ENCODE measurements at regions not wholly inside any gene's neighbourhood (a gene's known extent, or its start where the extent isn't known, plus 50 kb on each side); places are given as distances from the start of the nearest gene placed in this dataset.
"Not testable (repeated sequence)": the region's sequence is repeated elsewhere in the genome, so short reads cannot be mapped to it uniquely, and the experiment has no call there.

- 89 to 96% (median 93%) methylated on average over 5 of the region's 5 CpGs for WGBS, 5 donors
- H3K4me3 ChIP-seq: no peak overlapping the region
- peaks cover 0 to 7% (median 0%) of the 10 kb centered on the region in 4 donors for H3K4me1 ChIP-seq
- no peak overlapping the region for H3K27ac ChIP-seq
- DNase-seq: no peak
- H3K36me3 ChIP-seq: no peaks in the 10 kb centered on the region
- intact Hi-C loops (cut with DNase I; ENCODE audit: low total_unique reads): no loop called here
- peaks cover 0 to 11% (median 0%) of the 10 kb centered on the region in 4 donors for H3K9me3 ChIP-seq
- H3K27me3 ChIP-seq: peaks cover 0 to 9% (median 0%) of the 10 kb centered on the region in 3 donors
- TF ChIP-seq POLR2A (IDR thresholded peaks at IDR 0.05): no peak
- TF ChIP-seq CTCF (IDR thresholded peaks at IDR 0.05): no peak
- no peak for TF ChIP-seq EP300 (IDR thresholded peaks at IDR 0.05)
Observed at GRCh38 chr4:42310806-42311205, 86.5 kb upstream of the SHISA3 start.

DNA sequence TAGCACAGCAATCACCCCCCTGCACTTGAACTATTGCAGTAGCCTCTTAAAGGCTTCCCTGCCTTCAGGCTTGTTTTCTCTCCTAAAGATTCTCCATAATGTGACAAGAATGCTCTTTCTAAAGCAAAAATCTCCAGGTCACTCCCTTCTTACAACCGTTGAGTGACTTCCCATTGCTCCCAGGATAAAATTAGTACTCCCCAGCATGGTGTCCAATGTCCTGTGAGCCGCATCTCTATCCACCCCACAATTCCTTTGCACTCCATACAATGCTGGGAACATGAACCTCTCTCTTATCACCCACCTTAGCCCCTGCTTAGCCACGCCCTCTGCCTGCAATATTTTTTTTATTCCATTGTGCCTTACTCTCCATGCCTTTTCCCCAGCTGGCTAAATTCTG lies 85.7 kb upstream of the SHISA3 start:
- Histone ChIP-seq H3K27ac (no peak overlapping the region), H3K36me3 (no peaks in the 10 kb centered on the region), H3K9me3 (peaks cover 0 to 11% (median 0%) of the 10 kb centered on the region in 4 donors), H3K4me3 (no peak overlapping the region), H3K4me1 (peaks cover 0 to 3% (median 0%) of the 10 kb centered on the region in 4 donors), H3K27me3 (peaks cover 0 to 9% (median 0%) of the 10 kb centered on the region in 3 donors)
- no peak for DNase-seq
- TF ChIP-seq CTCF (IDR thresholded peaks at IDR 0.05) (no peak), EP300 (IDR thresholded peaks at IDR 0.05) (no peak), POLR2A (IDR thresholded peaks at IDR 0.05) (no peak), POLR2AphosphoS5 (IDR thresholded peaks at IDR 0.05) (no peak)
- intact Hi-C loops (cut with DNase I; ENCODE audit: low total_unique reads): no loop called here
- WGBS, 5 donors: 56 to 72% (median 63%) methylated on average over 3 of the region's 3 CpGs

GRCh38 chr4:42313420-42313819 lies 83.9 kb upstream of the SHISA3 start:
- WGBS, 5 donors: 73 to 88% (median 78%) methylated on average over 6 of the region's 6 CpGs
- H3K4me3 ChIP-seq; intact Hi-C loops (cut with DNase I; ENCODE audit: low total_unique reads); DNase-seq; H3K36me3 ChIP-seq; H3K27me3 ChIP-seq; H3K27ac ChIP-seq; H3K4me1 ChIP-seq: not testable (repeated sequence)
- H3K9me3 ChIP-seq: peaks cover 0 to 11% (median 0%) of the 10 kb centered on the region in 4 donors

GRCh38 chr4:42313872-42314271 lies 83.4 kb upstream of the SHISA3 start:
- TF ChIP-seq POLR2AphosphoS5 (IDR thresholded peaks at IDR 0.05) (no peak), CTCF (IDR thresholded peaks at IDR 0.05) (no peak), POLR2A (IDR thresholded peaks at IDR 0.05) (no peak), EP300 (IDR thresholded peaks at IDR 0.05) (no peak)
- WGBS, 5 donors: 93 to 97% (median 95%) methylated on average over 16 of the region's 16 CpGs
- peaks cover 0 to 11% (median 0%) of the 10 kb centered on the region in 4 donors for H3K9me3 ChIP-seq
- no peaks in the 10 kb centered on the region for H3K36me3 ChIP-seq
- no peak for DNase-seq
- peaks cover 0 to 9% (median 0%) of the 10 kb centered on the region in 3 donors for H3K27me3 ChIP-seq
- H3K27ac ChIP-seq: no peak overlapping the region
- intact Hi-C loops (cut with DNase I; ENCODE audit: low total_unique reads): no loop called here
- H3K4me1 ChIP-seq: no peaks in the 10 kb centered on the region
- H3K4me3 ChIP-seq: no peak overlapping the region

DNA sequence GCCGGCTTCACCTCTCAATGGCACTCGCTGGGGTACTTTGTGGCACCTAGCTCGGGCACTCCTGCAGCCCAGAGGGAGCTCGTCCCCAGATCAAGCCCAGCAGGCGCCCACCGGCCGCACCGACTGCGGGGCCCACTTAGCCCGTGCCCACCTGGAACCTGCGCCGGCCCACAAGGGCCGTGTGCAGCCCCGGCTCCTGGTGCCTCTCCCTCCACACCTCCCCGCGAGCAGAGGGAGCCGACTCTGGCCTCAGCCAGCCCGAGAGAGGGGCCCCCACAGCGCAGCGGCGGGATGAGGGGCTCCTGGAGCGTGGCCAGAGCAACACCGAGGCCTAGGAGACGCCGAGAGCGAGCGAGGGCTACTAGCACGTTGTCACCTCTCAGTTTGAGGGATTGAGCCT lies 82.1 kb upstream of the SHISA3 start:
- no peaks in the 10 kb centered on the region for H3K36me3 ChIP-seq
- DNase-seq: no peak
- no peaks in the 10 kb centered on the region for H3K4me1 ChIP-seq
- intact Hi-C loops (cut with DNase I; ENCODE audit: low total_unique reads): no loop called here
- peaks cover 0 to 9% (median 0%) of the 10 kb centered on the region in 3 donors for H3K27me3 ChIP-seq
- H3K9me3 ChIP-seq: peaks cover 0 to 11% (median 0%) of the 10 kb centered on the region in 4 donors
- WGBS, 5 donors: 87 to 96% (median 92%) methylated on average over 21 to 28 of the region's 28 CpGs
- no peak for TF ChIP-seq CTCF (IDR thresholded peaks at IDR 0.05)
- no peak overlapping the region for H3K4me3 ChIP-seq
- no peak overlapping the region for H3K27ac ChIP-seq
